ENCODE measurements at regions not wholly inside any gene's neighbourhood (a gene's known extent, or its start where the extent isn't known, plus 50 kb on each side); places are given as distances from the start of the nearest gene placed in this dataset.

DNA sequence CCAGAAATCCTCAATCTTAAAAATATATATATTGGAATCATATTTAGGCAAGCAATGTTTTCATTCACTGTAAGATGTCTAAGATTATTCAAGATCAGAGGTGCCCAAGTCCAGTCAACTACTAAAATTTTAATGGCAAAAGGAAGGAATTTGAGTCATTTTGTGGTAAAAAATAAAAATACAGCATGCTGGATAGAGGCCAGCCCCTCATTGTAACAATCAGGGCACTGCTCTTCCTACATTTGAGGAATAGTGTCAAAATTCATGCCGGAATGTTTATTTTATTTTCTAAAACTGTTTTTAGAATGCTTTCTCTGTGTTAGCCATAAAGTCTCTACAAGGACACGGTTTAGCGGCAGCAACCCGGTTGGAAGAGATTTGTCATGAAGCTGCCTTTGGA is 49.9 kb upstream of the SRD5A3 start:
- TF ChIP-seq EGR1 (IDR thresholded peaks at IDR 0.05) (no peak), ZBTB7A (IDR thresholded peaks at IDR 0.05; ENCODE audit: low read depth) (no peak), EP300 (IDR thresholded peaks at IDR 0.05; ENCODE audit: borderline replicate concordance) (no peak), CEBPB (IDR thresholded peaks at IDR 0.05) (no peak), TCF12 (IDR thresholded peaks at IDR 0.05; ENCODE audit: low read depth) (no peak), TEAD4 (IDR thresholded peaks at IDR 0.05) (no peak), RAD21 (IDR thresholded peaks at IDR 0.05; ENCODE audit: low read depth) (no peak), NFIC (IDR thresholded peaks at IDR 0.05) (no peak), YY1 (IDR thresholded peaks at IDR 0.05; ENCODE audit: low read depth) (no peak), CREB1 (IDR thresholded peaks at IDR 0.05; ENCODE audit: low read depth) (no peak), TAF1 (IDR thresholded peaks at IDR 0.05; ENCODE audit: low read depth) (no peak), USF1 (IDR thresholded peaks at IDR 0.05) (no peak), FOXM1 (IDR thresholded peaks at IDR 0.05; ENCODE audit: borderline replicate concordance, low read depth) (no peak)
- TF ChIP-seq, protein P1, sequence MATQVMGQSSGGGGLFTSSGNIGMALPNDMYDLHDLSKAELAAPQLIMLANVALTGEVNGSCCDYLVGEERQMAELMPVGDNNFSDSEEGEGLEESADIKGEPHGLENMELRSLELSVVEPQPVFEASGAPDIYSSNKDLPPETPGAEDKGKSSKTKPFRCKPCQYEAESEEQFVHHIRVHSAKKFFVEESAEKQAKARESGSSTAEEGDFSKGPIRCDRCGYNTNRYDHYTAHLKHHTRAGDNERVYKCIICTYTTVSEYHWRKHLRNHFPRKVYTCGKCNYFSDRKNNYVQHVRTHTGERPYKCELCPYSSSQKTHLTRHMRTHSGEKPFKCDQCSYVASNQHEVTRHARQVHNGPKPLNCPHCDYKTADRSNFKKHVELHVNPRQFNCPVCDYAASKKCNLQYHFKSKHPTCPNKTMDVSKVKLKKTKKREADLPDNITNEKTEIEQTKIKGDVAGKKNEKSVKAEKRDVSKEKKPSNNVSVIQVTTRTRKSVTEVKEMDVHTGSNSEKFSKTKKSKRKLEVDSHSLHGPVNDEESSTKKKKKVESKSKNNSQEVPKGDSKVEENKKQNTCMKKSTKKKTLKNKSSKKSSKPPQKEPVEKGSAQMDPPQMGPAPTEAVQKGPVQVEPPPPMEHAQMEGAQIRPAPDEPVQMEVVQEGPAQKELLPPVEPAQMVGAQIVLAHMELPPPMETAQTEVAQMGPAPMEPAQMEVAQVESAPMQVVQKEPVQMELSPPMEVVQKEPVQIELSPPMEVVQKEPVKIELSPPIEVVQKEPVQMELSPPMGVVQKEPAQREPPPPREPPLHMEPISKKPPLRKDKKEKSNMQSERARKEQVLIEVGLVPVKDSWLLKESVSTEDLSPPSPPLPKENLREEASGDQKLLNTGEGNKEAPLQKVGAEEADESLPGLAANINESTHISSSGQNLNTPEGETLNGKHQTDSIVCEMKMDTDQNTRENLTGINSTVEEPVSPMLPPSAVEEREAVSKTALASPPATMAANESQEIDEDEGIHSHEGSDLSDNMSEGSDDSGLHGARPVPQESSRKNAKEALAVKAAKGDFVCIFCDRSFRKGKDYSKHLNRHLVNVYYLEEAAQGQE (IDR thresholded peaks at IDR 0.05; ENCODE audit: low read depth) = no peak
- TF ChIP-seq, protein P2, sequence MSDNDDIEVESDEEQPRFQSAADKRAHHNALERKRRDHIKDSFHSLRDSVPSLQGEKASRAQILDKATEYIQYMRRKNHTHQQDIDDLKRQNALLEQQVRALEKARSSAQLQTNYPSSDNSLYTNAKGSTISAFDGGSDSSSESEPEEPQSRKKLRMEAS (IDR thresholded peaks at IDR 0.05) = no peak

Data from Ishikawa (cell line).